Stimulated activated CD8-positive, alpha-beta memory T cell treated with anti-CD3 and anti-CD28 coated beads, Interleukin-12 subunit alpha, Interleukin-12 subunit beta, amount 100 ng/mL, for 24 hours (primary cell): ENCODE measurements at regions not wholly inside any gene's neighbourhood (a gene's known extent, or its start where the extent isn't known, plus 50 kb on each side); places are given as distances from the start of the nearest gene placed in this dataset.
"Not testable (repeated sequence)": the region's sequence is repeated elsewhere in the genome, so short reads cannot be mapped to it uniquely, and the experiment has no call there.

Source experiments
- DNase-seq: peaks from one replicate; pipeline ENCODE4 v3.0.0-alpha.2; 2020; ENCODE audit errors: extremely low read depth

DNA sequence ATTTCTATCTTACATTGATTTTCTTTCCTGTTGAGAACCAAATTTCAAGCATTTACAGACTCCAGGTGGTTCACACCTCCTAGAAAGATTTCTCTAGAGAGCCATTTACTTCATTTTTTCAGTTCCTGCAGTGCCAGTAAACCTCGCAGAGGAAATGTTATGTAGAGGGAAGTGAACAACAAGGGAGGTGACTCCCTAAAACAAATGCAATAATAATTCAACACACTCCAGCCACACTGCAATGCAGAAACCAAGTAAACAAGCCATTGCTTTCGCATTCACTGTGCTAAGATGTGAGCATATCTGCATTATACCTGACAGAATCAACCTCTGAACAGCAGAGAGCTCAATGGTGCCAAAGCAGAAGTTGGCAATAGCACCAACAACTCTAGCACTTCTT is 215.1 kb downstream of the RBM26 start:
- DNase-seq = no peak

DNA sequence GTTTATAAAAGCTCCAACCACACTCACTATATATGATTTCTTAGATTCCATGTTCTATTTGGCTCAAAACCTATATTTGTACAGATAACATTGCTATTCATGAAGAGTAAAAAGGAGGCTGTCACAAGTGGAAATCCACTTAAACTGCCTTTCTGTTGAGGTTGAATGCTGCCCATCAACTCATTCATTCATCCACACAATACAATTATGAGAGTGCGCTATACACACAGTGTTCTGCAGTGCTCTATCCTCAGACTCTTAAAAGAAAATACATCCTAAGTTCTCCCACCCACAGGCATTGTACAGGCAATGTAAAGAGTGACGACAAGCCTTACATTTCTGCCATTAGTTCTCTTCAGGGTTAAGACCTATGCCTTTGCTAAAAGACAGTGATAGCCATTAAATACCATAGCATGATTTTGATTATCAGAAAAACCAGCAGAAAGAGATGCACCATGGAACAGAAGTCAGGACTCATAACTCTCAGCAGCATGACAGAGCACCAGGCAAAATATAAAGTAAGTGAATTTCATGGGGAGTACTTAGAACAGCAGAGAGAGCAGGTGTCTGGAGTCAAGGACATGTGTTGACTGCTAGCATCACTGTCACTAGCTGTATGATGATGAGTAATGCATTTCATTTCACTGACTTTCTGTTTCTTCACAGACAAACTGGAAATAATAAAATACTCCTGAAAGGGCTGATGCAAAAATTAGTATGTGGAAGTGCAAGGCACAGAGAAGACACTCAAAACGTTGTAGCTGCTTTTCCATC is 218.0 kb downstream of the RBM26 start:
- no peak for DNase-seq

DNA sequence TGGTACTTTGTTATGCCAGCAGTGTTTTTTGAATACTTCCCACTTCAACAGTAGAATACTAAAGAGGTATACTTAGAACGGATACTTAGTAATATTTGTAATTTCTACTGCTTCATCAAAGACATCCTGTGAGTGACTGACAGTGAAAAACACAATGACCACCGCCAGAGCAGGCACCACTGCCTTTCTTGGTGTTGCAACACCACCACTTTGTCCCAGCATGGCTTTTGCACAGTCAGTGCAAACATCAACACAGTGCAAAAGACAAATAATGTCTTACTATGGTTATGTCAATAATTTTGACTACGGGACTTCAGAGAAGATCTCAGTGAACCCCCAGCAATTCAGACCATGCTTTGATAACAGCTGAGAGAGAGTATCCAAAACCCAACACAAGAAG is 220.5 kb downstream of the RBM26 start:
- DNase-seq = no peak

DNA sequence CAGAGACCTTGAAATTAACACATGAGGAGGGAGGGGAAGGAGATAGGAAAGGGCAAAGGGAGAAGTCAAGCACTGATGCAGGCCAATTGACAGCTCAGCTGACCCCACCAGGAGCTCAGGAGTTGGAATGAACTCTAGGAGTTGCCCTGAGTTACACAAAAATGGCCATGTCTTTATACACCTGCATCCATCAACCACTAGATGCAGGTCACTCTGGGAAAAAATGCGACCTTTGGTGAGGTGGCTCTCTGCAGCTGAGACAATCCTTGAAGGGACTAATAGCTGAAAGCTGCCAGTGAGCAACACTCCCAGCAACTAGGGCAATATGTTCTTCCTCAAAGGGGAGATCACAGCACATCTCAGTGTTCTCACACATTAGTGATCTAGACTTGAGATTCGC is 222.8 kb downstream of the RBM26 start:
- DNase-seq = no peak

DNA sequence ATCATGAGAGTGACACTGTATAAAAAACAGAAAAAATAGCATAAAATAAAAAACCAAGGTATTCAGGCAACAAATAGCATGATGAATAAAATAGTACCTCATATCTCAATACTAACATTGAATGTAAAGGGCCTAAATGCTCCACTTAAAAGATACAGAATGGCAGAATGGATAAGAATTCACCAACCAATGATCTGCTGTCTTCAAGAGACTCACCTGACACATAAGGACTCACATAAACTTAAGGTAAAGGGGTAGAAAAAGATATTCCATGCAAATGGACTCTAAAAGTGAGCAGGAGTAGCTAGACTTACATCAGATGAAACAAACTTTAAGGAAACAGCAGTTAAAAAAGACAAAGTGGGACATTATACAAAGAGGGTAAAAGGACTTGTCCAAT is 232.4 kb downstream of the RBM26 start:
- DNase-seq = not testable (repeated sequence)

DNA sequence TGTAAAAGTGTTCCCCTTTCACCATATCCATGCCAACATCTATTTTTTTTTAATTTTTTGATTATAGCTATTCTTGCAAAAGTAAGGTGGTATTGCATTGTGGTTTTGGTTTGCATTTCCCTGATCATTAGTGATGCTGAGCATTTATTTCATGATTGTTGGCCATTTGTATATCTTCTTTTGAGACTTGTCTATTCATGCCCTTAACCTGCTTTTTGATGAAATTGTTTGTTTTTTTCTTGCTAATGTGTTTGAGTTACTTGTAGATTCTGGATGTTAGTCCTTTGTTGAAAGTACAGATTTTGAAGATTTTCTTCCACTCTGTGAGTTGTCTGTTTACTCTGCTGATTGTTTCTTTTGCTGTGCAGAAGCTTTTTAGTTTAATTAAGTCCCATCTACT is 233.1 kb downstream of the RBM26 start:
- not testable (repeated sequence) for DNase-seq

DNA sequence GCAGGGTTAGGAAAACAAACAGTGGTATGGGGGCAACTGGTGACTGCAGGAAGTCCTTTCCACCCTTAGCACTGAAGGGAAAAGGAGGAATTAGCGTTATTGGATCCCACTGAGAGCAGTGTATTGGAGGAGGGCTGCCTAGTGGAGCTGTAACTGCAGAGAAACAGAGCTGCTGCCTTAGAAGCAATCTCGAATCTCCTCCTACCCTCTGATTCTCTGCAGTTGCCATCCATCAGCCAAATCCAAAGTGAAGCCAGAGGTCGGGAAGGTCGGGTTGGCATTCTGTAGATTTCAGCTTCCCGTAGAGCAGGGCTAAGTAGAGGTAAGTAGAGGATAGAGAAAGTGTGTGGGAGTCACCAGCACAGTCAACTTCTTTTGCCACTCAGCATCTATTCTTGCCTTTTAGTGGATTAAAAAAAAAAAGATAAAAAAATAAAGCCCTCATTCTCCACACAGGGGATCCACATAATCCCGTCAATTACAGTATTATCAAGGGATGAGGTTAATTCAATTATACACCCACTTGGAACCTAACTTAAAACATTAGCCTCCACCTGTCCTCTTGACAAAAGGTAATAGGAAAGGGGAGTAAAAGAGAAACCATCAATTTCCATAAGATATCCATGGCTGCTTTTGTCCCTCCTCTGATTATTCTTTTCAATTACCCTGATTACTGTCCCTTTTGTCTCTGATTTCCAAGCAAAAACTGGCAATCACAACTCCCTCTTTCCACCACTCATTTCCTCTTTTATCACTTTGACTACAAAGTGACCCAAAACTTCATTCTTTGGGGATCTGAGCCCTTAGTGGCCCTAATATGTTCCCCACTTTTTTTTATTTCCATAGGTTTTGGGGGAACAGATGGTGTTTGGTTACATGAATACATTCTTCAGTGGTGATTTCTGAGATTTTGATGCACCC is 234.7 kb downstream of the RBM26 start:
- DNase-seq = no peak

DNA sequence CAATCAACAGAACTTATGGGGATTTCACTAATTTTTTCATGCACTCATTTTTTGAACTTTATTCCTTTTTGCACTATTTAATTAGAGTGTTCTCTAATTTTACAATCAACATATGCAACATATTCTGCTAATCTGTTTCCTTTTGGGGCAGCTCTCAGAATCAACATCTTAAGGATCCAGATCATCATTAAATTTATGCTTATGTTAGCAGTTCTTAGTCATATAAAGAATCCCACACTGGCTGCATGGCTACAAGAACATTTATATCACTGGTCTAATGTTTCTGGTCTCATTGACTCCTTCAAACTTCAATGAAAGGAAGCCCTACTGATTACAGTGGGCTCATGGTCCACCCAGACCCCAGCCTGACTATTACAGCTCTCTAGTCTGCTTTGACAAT is 245.2 kb downstream of the RBM26 start:
- no peak for DNase-seq

DNA sequence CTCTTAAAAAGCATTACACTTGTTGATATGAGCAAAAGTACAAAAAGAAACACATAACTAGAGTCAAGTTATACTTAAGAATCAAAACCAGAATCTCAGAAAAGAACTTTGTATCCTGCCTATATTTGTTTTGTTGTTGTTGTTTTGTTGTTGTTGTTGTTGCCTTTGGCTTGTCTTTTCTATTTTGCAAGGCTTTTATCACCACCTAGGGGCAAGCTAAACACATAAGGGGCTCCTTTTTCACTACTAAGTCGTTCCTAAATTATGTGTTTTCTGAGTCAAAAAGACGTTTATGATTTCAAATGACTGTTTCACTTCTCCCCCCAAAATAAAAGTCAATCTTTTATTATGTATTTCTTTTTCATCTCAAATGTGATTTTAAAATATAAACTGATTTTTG is 250.2 kb downstream of the RBM26 start:
- no peak for DNase-seq

DNA sequence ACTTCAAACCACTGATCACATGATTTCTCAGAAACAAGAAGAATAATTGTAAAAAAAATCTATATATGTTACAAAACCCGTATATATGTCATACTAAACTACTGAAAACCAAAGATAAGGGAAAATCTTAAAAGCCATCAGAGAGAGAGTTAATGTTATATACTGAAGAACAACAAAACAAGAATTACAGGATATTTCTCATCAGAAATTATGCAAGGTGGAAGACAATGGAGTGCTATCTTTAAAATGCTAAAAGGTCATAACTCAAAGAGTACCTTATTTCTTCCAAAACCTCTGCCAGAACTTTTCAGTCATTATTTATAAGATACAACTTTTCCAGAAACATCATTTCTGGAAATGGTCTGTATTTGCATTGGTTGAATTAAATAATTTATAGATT is 256.8 kb downstream of the RBM26 start:
- no peak for DNase-seq

DNA sequence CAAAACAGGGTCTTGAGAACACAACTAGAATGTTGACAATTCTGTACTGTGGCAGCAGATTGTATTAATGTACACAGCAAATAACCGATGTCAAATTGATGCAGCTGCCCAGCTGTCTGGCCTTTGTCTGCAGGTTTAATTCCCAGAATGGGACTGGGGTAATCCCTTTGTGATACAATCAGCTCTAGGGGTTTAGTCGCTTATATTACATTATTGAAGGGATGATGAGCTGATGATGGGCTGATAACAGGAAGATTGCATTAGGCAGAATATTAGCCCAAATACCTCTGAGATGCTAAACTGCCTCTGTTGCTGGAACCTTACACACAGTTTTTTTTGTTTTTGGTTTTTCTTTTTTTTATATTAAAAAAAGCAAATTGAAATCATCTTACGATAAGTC is 265.0 kb downstream of the RBM26 start:
- no peak for DNase-seq

DNA sequence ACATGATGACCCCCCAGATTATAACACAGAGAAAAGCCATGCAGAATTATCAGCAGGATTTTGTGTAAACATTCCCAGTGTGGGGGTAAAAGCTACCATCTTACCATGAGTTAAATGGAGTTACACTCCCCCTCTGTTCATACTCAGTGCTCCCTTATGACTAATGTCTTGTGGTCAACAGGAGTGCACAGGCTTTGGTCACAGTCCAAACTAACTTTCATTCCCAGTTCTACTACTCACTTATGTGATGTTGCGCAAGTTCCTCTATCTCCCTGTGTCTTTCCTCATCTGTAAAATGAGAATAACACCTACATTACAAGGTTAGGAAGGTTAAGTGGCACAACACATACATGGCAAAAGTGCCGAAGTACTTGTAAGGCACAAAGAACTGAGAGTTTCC is 277.9 kb downstream of the RBM26 start:
- no peak for DNase-seq

DNA sequence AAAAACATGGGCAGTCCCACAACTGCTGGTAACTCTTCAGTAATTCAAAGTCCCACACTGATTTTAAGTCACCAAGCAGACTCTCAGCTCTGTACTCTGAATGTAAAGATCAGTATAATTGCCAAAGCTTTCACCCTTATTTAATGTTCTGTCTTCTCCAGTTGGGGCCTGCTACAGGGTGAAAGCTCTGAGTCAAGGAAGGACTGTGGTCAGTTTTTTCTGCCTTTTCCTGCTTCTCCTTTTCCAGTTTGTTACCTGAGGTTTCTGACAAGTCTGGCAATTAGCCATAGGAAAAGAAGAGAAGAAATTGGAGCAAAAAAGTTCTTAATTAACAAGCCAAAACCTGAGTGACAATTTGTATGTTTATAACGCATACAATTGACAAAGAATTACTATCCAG is 279.3 kb downstream of the RBM26 start:
- no peak for DNase-seq

DNA sequence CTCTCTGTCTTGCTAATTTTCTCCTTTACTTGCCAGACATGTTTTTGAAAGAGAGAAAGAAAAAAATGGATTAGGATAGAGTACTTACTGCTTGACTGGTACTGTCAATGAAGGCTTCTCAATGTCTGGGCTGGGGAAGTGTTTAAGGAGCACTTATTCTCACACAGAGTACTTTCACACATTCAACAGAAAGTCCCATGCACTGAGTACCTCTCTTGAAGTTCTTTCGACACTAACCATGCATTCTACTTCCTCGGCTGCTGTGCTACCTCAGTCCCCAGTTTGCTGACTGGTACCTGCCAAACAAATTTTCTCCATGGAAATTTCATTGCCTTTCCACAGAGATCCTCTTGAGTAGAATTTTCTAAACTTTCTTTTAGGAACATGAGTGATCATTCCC is 281.9 kb downstream of the RBM26 start:
- no peak for DNase-seq

DNA sequence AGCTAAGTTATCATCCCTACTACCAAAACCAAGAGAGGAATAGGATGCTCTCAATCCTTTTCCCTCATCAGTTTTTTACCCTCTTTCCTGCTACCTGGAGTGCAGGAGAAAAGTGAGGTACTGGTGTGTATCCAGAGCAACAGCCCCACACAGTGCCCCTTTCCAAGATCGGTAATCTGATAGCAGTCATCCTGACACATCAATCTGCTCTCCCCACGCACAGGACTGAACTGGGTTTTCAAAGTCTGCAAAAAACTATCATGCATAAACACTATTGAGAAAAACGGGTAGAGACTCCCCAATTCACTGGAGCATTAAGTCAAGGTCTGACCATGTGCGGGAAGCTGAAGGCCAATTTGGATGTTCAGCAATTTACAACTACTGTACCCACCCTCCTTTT is 284.8 kb downstream of the RBM26 start:
- no peak for DNase-seq

DNA sequence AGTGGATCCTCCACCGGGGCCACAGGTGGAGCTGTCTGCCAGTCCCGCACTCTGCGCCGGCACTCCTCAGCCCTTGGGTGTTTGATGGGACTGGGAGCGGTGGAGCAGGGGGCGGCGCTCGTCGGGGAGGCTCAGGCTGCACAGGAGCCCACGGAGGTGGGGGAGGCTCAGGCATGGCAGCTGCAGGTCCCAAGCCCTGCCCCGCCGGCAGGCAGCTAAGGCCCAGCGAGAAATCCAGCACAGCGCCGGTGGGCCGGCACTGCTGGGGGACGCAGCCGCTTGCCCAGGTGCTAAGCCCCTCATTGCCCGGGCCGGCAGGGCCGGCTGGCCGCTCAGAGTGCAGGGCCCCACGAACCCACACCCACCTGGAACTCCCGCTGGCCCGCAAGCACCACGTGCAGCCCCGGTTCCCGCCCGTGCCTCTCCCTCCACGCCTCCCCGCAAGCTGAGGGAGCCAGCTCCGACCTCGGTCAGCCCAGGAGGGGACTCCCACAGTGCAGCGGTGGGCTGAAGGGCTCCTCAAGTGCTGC is 286.4 kb downstream of the RBM26 start:
- no peak for DNase-seq

DNA sequence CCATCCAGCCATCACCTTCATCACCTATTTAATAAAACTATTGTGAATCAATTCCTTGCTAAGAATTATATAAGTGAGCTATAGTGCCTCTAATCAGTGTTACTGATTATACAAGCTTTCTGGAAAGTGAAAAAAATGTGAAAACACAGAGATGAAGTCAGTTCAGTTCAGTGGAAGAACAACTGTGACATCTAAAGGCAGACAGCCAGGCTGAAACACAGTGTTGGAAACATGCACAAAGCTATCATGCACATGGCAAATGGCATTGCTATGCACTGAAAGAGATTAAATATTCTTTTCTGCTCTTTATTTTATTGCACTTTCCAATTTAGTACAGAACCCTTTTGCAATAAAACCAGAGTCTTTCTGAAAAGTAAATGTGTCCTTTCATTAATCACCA is 294.0 kb downstream of the RBM26 start:
- DNase-seq = no peak

DNA sequence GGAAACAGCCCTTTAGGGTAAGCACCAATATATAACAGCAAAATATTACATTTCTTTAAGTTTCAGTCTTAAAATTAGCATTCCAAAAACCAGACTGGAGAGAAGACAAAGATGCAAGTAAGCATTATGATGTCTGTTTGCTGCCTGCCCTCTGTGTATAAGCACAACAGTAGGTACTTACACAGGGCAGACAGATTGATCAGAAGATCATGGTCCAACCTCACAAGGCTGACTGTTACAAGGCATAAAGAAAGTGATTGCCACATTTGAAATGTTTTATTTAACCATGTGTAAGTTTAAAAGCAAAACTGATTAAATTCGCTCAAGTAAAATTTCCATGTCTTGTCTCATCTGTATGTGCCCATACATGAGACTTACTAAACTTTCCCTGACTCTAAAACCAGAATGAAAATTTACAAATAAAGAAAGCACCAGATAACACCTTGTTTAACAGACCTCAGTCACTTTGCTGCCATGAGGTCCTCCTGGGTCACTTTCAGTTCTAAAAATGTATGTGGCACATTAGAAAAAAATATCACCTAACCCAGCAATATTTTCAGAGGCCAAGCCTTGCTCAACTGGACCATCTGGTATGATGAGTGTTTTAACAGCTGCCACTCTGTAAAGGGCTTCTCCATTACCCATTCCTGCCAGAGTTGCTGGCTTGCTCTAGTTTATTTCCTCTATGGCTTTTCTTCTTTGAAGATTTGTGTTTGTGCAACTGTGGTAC is 297.0 kb downstream of the RBM26 start:
- no peak for DNase-seq

DNA sequence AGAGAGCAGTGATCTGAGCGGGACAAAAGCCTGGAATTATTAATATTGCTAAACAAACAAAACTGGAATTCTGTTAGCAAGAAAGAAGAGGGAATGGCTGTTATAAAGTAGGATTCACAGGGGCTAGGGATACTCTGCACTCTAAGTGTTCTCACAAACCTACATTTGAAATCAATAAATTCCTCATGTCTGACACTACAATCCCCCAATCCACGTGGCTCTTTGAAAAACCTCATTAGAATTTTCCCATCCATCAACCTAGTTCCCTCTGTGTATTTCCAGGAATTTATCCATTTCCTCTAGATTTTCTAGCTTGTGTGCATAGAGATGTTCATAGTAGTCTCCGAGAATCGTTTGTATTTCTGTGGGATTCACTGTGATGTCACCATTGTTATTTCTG is 307.5 kb downstream of the RBM26 start:
- DNase-seq = no peak

DNA sequence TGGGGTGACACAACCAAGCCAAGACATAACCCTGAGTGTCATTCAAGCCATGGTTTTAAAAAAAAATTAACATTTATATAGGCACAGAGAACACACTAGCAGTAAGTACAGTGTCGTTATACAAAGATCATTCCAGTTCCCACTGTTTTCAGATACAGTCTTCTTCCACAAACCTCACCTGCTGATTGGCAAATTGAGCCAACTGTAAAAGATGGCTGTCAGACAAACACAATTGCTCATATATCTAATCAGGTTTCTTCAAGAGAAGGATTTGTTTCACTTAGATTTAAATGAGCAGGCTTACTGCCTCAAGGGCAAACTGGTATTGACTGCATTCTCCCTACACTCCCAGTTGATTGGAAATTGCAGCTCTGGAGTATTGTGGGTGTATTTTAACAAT is 308.9 kb downstream of the RBM26 start:
- no peak for DNase-seq

DNA sequence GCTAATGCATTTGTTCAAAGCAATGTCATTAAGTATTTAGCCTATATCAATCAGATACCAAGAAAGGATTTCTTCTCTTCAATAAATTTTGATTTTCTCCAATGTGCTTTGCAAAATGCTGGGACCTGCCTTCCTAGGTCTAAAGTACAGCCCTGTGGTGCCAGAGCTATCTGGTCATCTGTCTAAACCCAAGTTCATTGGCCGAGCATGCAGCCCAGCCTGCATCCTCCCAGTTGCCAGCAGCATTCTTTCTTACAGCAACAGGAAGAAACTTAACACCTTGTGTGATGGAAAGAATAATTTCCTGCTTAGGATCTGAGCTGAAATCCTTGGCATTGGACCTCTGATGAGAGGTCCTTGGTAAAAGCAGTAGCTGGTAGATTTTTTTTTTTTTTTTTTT is 310.0 kb downstream of the RBM26 start:
- no peak for DNase-seq

DNA sequence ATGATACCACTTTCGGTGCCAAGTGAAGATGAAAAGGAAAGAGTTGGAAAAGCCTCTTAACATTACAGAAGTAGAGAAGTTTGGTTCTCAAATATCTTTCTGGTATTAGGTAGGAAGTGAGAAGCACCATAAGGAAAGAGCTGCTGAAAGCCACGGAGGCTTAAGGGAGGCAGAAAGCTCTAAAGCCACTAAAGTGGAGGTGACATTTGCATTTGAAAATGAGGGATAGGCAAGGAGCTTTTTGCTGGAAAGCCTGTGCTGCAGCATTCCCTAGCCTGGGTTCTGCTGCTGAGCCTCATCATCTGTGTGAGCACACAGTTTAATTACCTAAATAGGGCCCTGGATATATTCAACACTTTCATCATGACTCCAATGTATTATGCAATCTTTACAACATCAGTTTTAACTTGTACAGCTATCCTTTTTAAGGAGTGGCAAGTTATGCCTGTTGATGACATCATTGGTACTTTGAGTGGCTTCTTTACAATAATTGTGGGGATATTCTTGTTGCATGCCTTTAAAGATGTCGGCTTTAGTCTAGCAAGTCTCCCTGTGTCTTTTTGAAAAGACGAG is 315.4 kb downstream of the RBM26 start:
- no peak for DNase-seq
